ENCODE measurements at regions not wholly inside any gene's neighbourhood (a gene's known extent, or its start where the extent isn't known, plus 50 kb on each side); places are given as distances from the start of the nearest gene placed in this dataset.

GRCh38 chr11:80914311-80914710 is 1473.5 kb upstream of the TENM4 start:
- H3K9me2 ChIP-seq (ENCODE audit: insufficient read depth, low read length), result no peaks in the 10 kb centered on the region

GRCh38 chr11:80911666-80912065 is 1470.8 kb upstream of the TENM4 start:
- no peaks in the 10 kb centered on the region for H3K36me3 ChIP-seq (ENCODE audit: insufficient read depth, low read length)
- POLR2A ChIA-PET, result no interaction called here

More at GRCh38 chr11:80914311-80914710, 1473.5 kb upstream of the TENM4 start:
- ChIA-PET POLR2A (no interaction called here), CTCF (ENCODE audit: unreplicated experiment) (no interaction called here)
- TF ChIP-seq CTCF (conservative IDR thresholded peaks at IDR 0.05; ENCODE audit: low read length), result no peak
- Histone ChIP-seq H3K9me3 (ENCODE audit: low read length) (no peaks in the 10 kb centered on the region), H3K4me3 (ENCODE audit: low read depth, low read length, poor library complexity, severe bottlenecking) (no peak overlapping the region), H3K27ac (ENCODE audit: low read depth, low read length, poor library complexity, severe bottlenecking) (no peak overlapping the region), H3K36me3 (ENCODE audit: insufficient read depth, low read length) (no peaks in the 10 kb centered on the region), H3K79me2 (ENCODE audit: insufficient read depth, low read depth, low read length) (no peaks in the 10 kb centered on the region), H2AFZ (ENCODE audit: low read length) (no peak overlapping the region), H4K20me1 (ENCODE audit: insufficient read depth, low read length) (no peaks in the 10 kb centered on the region), H3K4me2 (ENCODE audit: low read length) (no peak overlapping the region), H3K4me1 (ENCODE audit: insufficient read depth, low read length, poor library complexity, severe bottlenecking) (no peaks in the 10 kb centered on the region)
- intact Hi-C loops (cut with micrococcal nuclease; ENCODE audit: unreplicated experiment), result no loop called here
- BruUV-seq (replicated peaks), result no TSS peak
- no peak for DNase-seq (ENCODE audit: low spot score)

GRCh38 chr11:80900265-80900664 is 1459.4 kb upstream of the TENM4 start:
- no TSS peak for BruUV-seq (replicated peaks)
- Histone ChIP-seq H3K9me3 (ENCODE audit: low read length) (no peaks in the 10 kb centered on the region), H4K20me1 (ENCODE audit: insufficient read depth, low read length) (no peaks in the 10 kb centered on the region), H3K36me3 (ENCODE audit: insufficient read depth, low read length) (no peaks in the 10 kb centered on the region), H3K4me3 (ENCODE audit: low read depth, low read length, poor library complexity, severe bottlenecking) (no peak overlapping the region), H3K4me2 (ENCODE audit: low read length) (no peak overlapping the region), H3K4me1 (ENCODE audit: insufficient read depth, low read length, poor library complexity, severe bottlenecking) (no peaks in the 10 kb centered on the region), H2AFZ (ENCODE audit: low read length) (no peak overlapping the region), H3K27ac (ENCODE audit: low read depth, low read length, poor library complexity, severe bottlenecking) (no peak overlapping the region), H3K79me2 (ENCODE audit: insufficient read depth, low read depth, low read length) (no peaks in the 10 kb centered on the region), H3K9me2 (ENCODE audit: insufficient read depth, low read length) (no peaks in the 10 kb centered on the region)
- ChIA-PET POLR2A (no interaction called here), CTCF (ENCODE audit: unreplicated experiment) (no interaction called here)
- TF ChIP-seq CTCF (conservative IDR thresholded peaks at IDR 0.05; ENCODE audit: low read length) (no peak), EZH2phosphoT487 (IDR thresholded peaks at IDR 0.05; ENCODE audit: borderline replicate concordance, low read depth, low read length) (no peak)
- DNase-seq (ENCODE audit: low spot score), result no peak
- intact Hi-C loops (cut with micrococcal nuclease; ENCODE audit: unreplicated experiment), result no loop called here

More at GRCh38 chr11:80911666-80912065, 1470.8 kb upstream of the TENM4 start:
- no peak overlapping the region for H3K4me3 ChIP-seq (ENCODE audit: low read depth, low read length, poor library complexity, severe bottlenecking)
- intact Hi-C loops (cut with micrococcal nuclease; ENCODE audit: unreplicated experiment), result no loop called here
- H3K9me2 ChIP-seq (ENCODE audit: insufficient read depth, low read length), result no peaks in the 10 kb centered on the region
- H3K27ac ChIP-seq (ENCODE audit: low read depth, low read length, poor library complexity, severe bottlenecking), result no peak overlapping the region
- no TSS peak for BruUV-seq (replicated peaks)
- no peaks in the 10 kb centered on the region for H3K4me1 ChIP-seq (ENCODE audit: insufficient read depth, low read length, poor library complexity, severe bottlenecking)
- no peak for DNase-seq (ENCODE audit: low spot score)
- H3K9me3 ChIP-seq (ENCODE audit: low read length), result no peaks in the 10 kb centered on the region
- no peaks in the 10 kb centered on the region for H4K20me1 ChIP-seq (ENCODE audit: insufficient read depth, low read length)
- no peak overlapping the region for H3K4me2 ChIP-seq (ENCODE audit: low read length)
- H3K79me2 ChIP-seq (ENCODE audit: insufficient read depth, low read depth, low read length), result no peaks in the 10 kb centered on the region
- TF ChIP-seq EZH2phosphoT487 (IDR thresholded peaks at IDR 0.05; ENCODE audit: borderline replicate concordance, low read depth, low read length) (no peak), CTCF (conservative IDR thresholded peaks at IDR 0.05; ENCODE audit: low read length) (no peak)
- no peak overlapping the region for H2AFZ ChIP-seq (ENCODE audit: low read length)
- CTCF ChIA-PET (ENCODE audit: unreplicated experiment), result no interaction called here
